ENCODE measurements at regions not wholly inside any gene's neighbourhood (a gene's known extent, or its start where the extent isn't known, plus 50 kb on each side); places are given as distances from the start of the nearest gene placed in this dataset.

- Histone ChIP-seq H3K4me1 (ENCODE audit: low read length) (no peaks in the 10 kb centered on the region), H3K9me2 (replicated peaks; ENCODE audit: insufficient read depth, low read length) (no peaks in the 10 kb centered on the region), H3K79me2 (ENCODE audit: low read length) (no peaks in the 10 kb centered on the region), H3K4me2 (ENCODE audit: low read depth, low read length, poor library complexity, severe bottlenecking) (no peak overlapping the region), H3K9ac (ENCODE audit: low read length) (no peak overlapping the region), H3K27ac (ENCODE audit: low read length) (no peak overlapping the region), H3K27me3 (ENCODE audit: low read length) (no peaks in the 10 kb centered on the region), H2AFZ (ENCODE audit: low read length) (no peak overlapping the region), H3K4me3 (ENCODE audit: low read length) (no peak overlapping the region), H3K9me3 (ENCODE audit: low read length) (no peaks in the 10 kb centered on the region), H4K20me1 (ENCODE audit: insufficient read depth, low read depth, low read length) (no peaks in the 10 kb centered on the region), H3K36me3 (ENCODE audit: insufficient read depth, low read length) (no peaks in the 10 kb centered on the region)
- DNase-seq = no peak
Measured at GRCh38 chr5:130714200-130714599, 450.9 kb downstream of the HINT1 start.

- no peak overlapping the region for H3K9ac ChIP-seq (ENCODE audit: low read length)
- no peak overlapping the region for H3K4me3 ChIP-seq (ENCODE audit: low read length)
- H4K20me1 ChIP-seq (ENCODE audit: insufficient read depth, low read depth, low read length) = no peaks in the 10 kb centered on the region
- H3K36me3 ChIP-seq (ENCODE audit: insufficient read depth, low read length) = no peaks in the 10 kb centered on the region
- H3K9me3 ChIP-seq (ENCODE audit: low read length) = no peaks in the 10 kb centered on the region
- no peaks in the 10 kb centered on the region for H3K79me2 ChIP-seq (ENCODE audit: low read length)
- no peak overlapping the region for H3K27ac ChIP-seq (ENCODE audit: low read length)
- DNase-seq = no peak
- no peak overlapping the region for H3K4me2 ChIP-seq (ENCODE audit: low read depth, low read length, poor library complexity, severe bottlenecking)
- no peaks in the 10 kb centered on the region for H3K27me3 ChIP-seq (ENCODE audit: low read length)
- H3K9me2 ChIP-seq (replicated peaks; ENCODE audit: insufficient read depth, low read length) = no peaks in the 10 kb centered on the region
- no peaks in the 10 kb centered on the region for H3K4me1 ChIP-seq (ENCODE audit: low read length)
- no peak overlapping the region for H2AFZ ChIP-seq (ENCODE audit: low read length)
Measured at GRCh38 chr5:130712324-130712723, 452.7 kb downstream of the HINT1 start.

GRCh38 chr5:130710596-130710995, 454.5 kb downstream of the HINT1 start:
- Histone ChIP-seq H3K9me2 (replicated peaks; ENCODE audit: insufficient read depth, low read length) (no peaks in the 10 kb centered on the region), H3K4me3 (ENCODE audit: low read length) (no peak overlapping the region), H3K79me2 (ENCODE audit: low read length) (no peaks in the 10 kb centered on the region), H3K9me3 (ENCODE audit: low read length) (no peaks in the 10 kb centered on the region), H3K36me3 (ENCODE audit: insufficient read depth, low read length) (no peaks in the 10 kb centered on the region), H4K20me1 (ENCODE audit: insufficient read depth, low read depth, low read length) (no peaks in the 10 kb centered on the region), H2AFZ (ENCODE audit: low read length) (no peak overlapping the region), H3K9ac (ENCODE audit: low read length) (no peak overlapping the region), H3K27ac (ENCODE audit: low read length) (no peak overlapping the region), H3K27me3 (ENCODE audit: low read length) (no peaks in the 10 kb centered on the region), H3K4me1 (ENCODE audit: low read length) (no peaks in the 10 kb centered on the region), H3K4me2 (ENCODE audit: low read depth, low read length, poor library complexity, severe bottlenecking) (no peak overlapping the region)
- no peak for DNase-seq

GRCh38 chr5:130708754-130709153, 456.3 kb downstream of the HINT1 start:
- H3K9me2 ChIP-seq (replicated peaks; ENCODE audit: insufficient read depth, low read length) = no peaks in the 10 kb centered on the region
- no peaks in the 10 kb centered on the region for H3K79me2 ChIP-seq (ENCODE audit: low read length)
- no peak overlapping the region for H3K9ac ChIP-seq (ENCODE audit: low read length)
- no peaks in the 10 kb centered on the region for H4K20me1 ChIP-seq (ENCODE audit: insufficient read depth, low read depth, low read length)
- no peak overlapping the region for H3K4me3 ChIP-seq (ENCODE audit: low read length)
- no peaks in the 10 kb centered on the region for H3K4me1 ChIP-seq (ENCODE audit: low read length)
- no peaks in the 10 kb centered on the region for H3K27me3 ChIP-seq (ENCODE audit: low read length)
- no peak overlapping the region for H3K4me2 ChIP-seq (ENCODE audit: low read depth, low read length, poor library complexity, severe bottlenecking)
- DNase-seq = no peak
- H3K9me3 ChIP-seq (ENCODE audit: low read length) = no peaks in the 10 kb centered on the region
- no peak overlapping the region for H3K27ac ChIP-seq (ENCODE audit: low read length)
- H2AFZ ChIP-seq (ENCODE audit: low read length) = no peak overlapping the region
- no peaks in the 10 kb centered on the region for H3K36me3 ChIP-seq (ENCODE audit: insufficient read depth, low read length)

DNA sequence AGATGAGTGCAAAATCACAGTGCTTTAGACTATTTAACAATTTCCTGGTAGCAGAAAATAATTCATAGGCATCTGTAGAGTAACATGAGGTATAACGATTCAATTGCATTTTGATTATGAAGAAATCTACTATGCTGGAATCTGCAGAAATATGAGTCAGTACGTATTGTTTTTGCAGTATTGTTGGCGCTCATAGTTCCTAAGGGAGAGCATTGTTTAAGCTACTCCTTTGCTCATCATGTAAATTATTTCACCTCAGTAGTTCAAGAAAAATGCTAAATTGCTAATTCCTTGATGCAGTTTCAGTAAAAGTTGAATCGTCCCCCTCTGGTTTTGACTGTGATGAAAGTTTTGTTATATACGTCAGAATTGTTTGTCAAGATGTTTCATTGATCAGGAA, 458.4 kb downstream of the HINT1 start:
- Histone ChIP-seq H3K27me3 (ENCODE audit: low read length) (no peaks in the 10 kb centered on the region), H3K4me1 (ENCODE audit: low read length) (no peaks in the 10 kb centered on the region), H2AFZ (ENCODE audit: low read length) (no peak overlapping the region), H3K4me2 (ENCODE audit: low read depth, low read length, poor library complexity, severe bottlenecking) (no peak overlapping the region), H3K27ac (ENCODE audit: low read length) (no peak overlapping the region), H3K9ac (ENCODE audit: low read length) (no peak overlapping the region), H3K4me3 (ENCODE audit: low read length) (no peak overlapping the region), H3K9me2 (replicated peaks; ENCODE audit: insufficient read depth, low read length) (no peaks in the 10 kb centered on the region), H4K20me1 (ENCODE audit: insufficient read depth, low read depth, low read length) (no peaks in the 10 kb centered on the region), H3K9me3 (ENCODE audit: low read length) (no peaks in the 10 kb centered on the region), H3K36me3 (ENCODE audit: insufficient read depth, low read length) (no peaks in the 10 kb centered on the region), H3K79me2 (ENCODE audit: low read length) (no peaks in the 10 kb centered on the region)
- no peak for DNase-seq

DNA sequence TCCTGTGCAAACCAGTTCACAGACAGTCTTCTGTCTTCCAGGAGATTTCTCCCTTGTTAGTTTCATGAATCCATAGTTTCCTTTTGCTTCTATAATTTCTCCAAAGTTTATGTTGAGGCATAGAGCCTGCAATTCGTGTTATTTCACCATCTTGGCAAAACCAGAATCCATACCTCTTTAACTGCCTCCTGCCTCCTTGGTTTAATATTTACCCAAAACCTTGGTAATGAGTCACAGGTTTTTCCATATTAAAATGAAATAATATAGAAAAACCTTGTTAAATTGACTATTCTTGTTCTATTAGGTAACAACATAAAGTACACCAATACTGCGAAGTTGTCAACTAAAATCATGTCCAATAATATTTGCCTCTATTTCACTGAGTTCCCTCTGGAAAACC, 459.7 kb downstream of the HINT1 start:
- Histone ChIP-seq H2AFZ (ENCODE audit: low read length) (no peak overlapping the region), H3K27me3 (ENCODE audit: low read length) (no peaks in the 10 kb centered on the region), H3K4me2 (ENCODE audit: low read depth, low read length, poor library complexity, severe bottlenecking) (no peak overlapping the region), H3K36me3 (ENCODE audit: insufficient read depth, low read length) (no peaks in the 10 kb centered on the region), H3K9ac (ENCODE audit: low read length) (no peak overlapping the region), H4K20me1 (ENCODE audit: insufficient read depth, low read depth, low read length) (no peaks in the 10 kb centered on the region), H3K9me3 (ENCODE audit: low read length) (no peaks in the 10 kb centered on the region), H3K4me3 (ENCODE audit: low read length) (no peak overlapping the region), H3K4me1 (ENCODE audit: low read length) (no peaks in the 10 kb centered on the region), H3K9me2 (replicated peaks; ENCODE audit: insufficient read depth, low read length) (no peaks in the 10 kb centered on the region), H3K27ac (ENCODE audit: low read length) (no peak overlapping the region), H3K79me2 (ENCODE audit: low read length) (no peaks in the 10 kb centered on the region)
- DNase-seq = no peak

GRCh38 chr5:130693509-130693908, 471.5 kb downstream of the HINT1 start:
- no peak overlapping the region for H3K4me3 ChIP-seq (ENCODE audit: low read length)

DNA sequence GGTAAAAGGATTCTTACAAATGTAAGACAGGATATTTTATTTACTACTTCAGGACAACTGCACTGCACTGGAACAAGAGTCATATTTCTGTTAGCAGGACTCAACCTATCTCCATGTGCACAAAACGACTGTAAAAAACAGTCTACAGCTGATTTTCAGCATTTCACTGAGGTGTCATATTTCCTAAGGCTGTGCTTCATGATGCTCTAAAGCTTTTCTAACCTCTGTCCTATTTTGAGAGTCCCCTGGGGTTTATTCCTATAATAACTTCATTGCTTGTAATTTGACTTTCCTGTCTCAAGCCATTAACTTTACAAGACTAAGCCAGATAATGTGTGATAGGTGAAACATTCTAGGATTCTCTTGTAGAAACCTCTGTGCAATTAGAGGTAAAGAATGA, 472.3 kb downstream of the HINT1 start:
- H3K27me3 ChIP-seq (ENCODE audit: low read length) = 0 out of 2 replicates have a peak, but pooled peaks cover 3% of the 10 kb centered on the region
- H3K9me2 ChIP-seq (replicated peaks; ENCODE audit: insufficient read depth, low read length) = no peaks in the 10 kb centered on the region
- H3K9ac ChIP-seq (ENCODE audit: low read length) = no peak overlapping the region
- peak overlapping the region; percentile 53 for H3K4me2 ChIP-seq (ENCODE audit: low read depth, low read length, poor library complexity, severe bottlenecking)
- 0 out of 2 replicates have a peak overlapping the region, but pooled peaks have one; percentile 6 for H3K4me3 ChIP-seq (ENCODE audit: low read length)
- no peaks in the 10 kb centered on the region for H4K20me1 ChIP-seq (ENCODE audit: insufficient read depth, low read depth, low read length)
- H3K9me3 ChIP-seq (ENCODE audit: low read length) = no peaks in the 10 kb centered on the region
- no peak overlapping the region for H2AFZ ChIP-seq (ENCODE audit: low read length)
- H3K4me1 ChIP-seq (ENCODE audit: low read length) = peaks cover 26% of the 10 kb centered on the region
- no peak overlapping the region for H3K27ac ChIP-seq (ENCODE audit: low read length)
- no peaks in the 10 kb centered on the region for H3K79me2 ChIP-seq (ENCODE audit: low read length)
- H3K36me3 ChIP-seq (ENCODE audit: insufficient read depth, low read length) = no peaks in the 10 kb centered on the region
- peak; percentile 94 for DNase-seq

More at GRCh38 chr5:130693509-130693908, 471.5 kb downstream of the HINT1 start:
- H3K27me3 ChIP-seq (ENCODE audit: low read length) = 0 out of 2 replicates have a peak, but pooled peaks cover 3% of the 10 kb centered on the region
- H3K9ac ChIP-seq (ENCODE audit: low read length) = no peak overlapping the region
- H3K9me3 ChIP-seq (ENCODE audit: low read length) = no peaks in the 10 kb centered on the region
- no peaks in the 10 kb centered on the region for H3K36me3 ChIP-seq (ENCODE audit: insufficient read depth, low read length)
- no peak overlapping the region for H2AFZ ChIP-seq (ENCODE audit: low read length)
- no peak overlapping the region for H3K27ac ChIP-seq (ENCODE audit: low read length)
- DNase-seq = no peak
- no peaks in the 10 kb centered on the region for H3K79me2 ChIP-seq (ENCODE audit: low read length)
- H3K9me2 ChIP-seq (replicated peaks; ENCODE audit: insufficient read depth, low read length) = no peaks in the 10 kb centered on the region
- H3K4me1 ChIP-seq (ENCODE audit: low read length) = peaks cover 26% of the 10 kb centered on the region
- peak overlapping the region; percentile 53 for H3K4me2 ChIP-seq (ENCODE audit: low read depth, low read length, poor library complexity, severe bottlenecking)
- no peaks in the 10 kb centered on the region for H4K20me1 ChIP-seq (ENCODE audit: insufficient read depth, low read depth, low read length)

DNA sequence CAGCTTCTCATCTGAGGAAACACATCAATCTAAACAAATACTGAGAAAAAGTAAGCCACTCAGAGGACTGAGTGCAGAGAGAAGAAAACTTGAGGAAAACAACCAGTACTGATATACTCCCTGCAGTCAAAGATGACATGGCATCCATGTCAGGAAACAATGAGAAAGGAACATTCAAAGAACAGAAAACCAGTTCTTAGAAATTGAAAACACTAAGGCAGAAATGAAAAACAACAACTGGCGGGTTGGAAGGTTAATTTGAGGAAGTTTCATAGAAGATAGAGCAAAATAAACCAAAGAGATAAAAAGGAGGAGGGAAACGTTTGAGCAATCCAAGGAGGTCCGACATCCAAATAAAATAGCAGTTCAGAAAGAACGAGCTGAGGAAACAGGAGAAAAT, 475.2 kb downstream of the HINT1 start:
- no peak overlapping the region for H3K4me3 ChIP-seq (ENCODE audit: low read length)
- H4K20me1 ChIP-seq (ENCODE audit: insufficient read depth, low read depth, low read length) = no peaks in the 10 kb centered on the region
- no peaks in the 10 kb centered on the region for H3K9me3 ChIP-seq (ENCODE audit: low read length)
- no peak for DNase-seq
- H3K27me3 ChIP-seq (ENCODE audit: low read length) = 0 out of 2 replicates have a peak, but pooled peaks cover 3% of the 10 kb centered on the region
- no peak overlapping the region for H3K27ac ChIP-seq (ENCODE audit: low read length)
- H2AFZ ChIP-seq (ENCODE audit: low read length) = no peak overlapping the region
- no peak overlapping the region for H3K4me2 ChIP-seq (ENCODE audit: low read depth, low read length, poor library complexity, severe bottlenecking)
- H3K4me1 ChIP-seq (ENCODE audit: low read length) = peaks cover 26% of the 10 kb centered on the region
- H3K79me2 ChIP-seq (ENCODE audit: low read length) = no peaks in the 10 kb centered on the region
- no peak overlapping the region for H3K9ac ChIP-seq (ENCODE audit: low read length)
- H3K36me3 ChIP-seq (ENCODE audit: insufficient read depth, low read length) = no peaks in the 10 kb centered on the region
- H3K9me2 ChIP-seq (replicated peaks; ENCODE audit: insufficient read depth, low read length) = no peaks in the 10 kb centered on the region

Data from Karpas-422 (cell line).